ENCODE measurements at regions not wholly inside any gene's neighbourhood (a gene's known extent, or its start where the extent isn't known, plus 50 kb on each side); places are given as distances from the start of the nearest gene placed in this dataset.

DNA sequence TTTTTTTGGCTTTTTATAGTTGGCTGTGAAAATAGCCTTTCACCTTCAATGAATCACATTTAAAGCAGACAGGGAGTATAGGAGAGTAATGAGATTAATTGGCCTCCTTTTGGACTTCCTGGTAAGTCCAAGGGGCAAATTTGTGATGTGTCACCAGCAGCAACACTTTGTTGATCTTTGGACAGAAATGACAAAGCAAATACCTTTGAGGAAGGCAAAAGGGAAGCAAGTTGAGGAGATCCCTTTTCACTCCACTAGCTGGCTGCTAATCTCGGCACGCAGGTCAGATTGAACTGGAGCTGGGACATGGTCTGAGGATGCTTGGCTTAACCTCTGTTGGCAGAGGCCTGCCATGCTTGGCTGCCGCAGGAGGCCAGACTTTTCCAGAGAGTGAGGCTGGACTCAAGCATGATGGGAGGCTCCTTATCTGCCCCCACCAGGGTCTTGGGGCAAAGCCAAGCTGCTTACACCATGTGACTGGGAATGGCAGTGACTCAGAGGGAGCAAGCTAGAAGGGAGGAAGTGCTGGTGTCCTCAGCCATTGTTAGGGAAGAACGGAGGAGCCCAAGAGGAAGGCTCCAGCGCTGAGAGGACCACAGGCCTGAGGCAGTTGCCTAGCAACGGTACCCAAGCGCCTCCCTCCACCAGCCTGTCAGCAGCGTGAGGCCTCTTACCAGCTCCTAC, 174.5 kb upstream of the MAP1B start:
- TF ChIP-seq POLR2AphosphoS5 (IDR thresholded peaks at IDR 0.05; ENCODE audit: low read depth, low read length) (no peak), TAF1 (IDR thresholded peaks at IDR 0.05; ENCODE audit: borderline replicate concordance, low read depth, low read length) (no peak), POLR2A (IDR thresholded peaks at IDR 0.05; ENCODE audit: low read depth, low read length) (no peak)
